ENCODE measurements at regions not wholly inside any gene's neighbourhood (a gene's known extent, or its start where the extent isn't known, plus 50 kb on each side); places are given as distances from the start of the nearest gene placed in this dataset.
"Not testable (repeated sequence)": the region's sequence is repeated elsewhere in the genome, so short reads cannot be mapped to it uniquely, and the experiment has no call there.

DNA sequence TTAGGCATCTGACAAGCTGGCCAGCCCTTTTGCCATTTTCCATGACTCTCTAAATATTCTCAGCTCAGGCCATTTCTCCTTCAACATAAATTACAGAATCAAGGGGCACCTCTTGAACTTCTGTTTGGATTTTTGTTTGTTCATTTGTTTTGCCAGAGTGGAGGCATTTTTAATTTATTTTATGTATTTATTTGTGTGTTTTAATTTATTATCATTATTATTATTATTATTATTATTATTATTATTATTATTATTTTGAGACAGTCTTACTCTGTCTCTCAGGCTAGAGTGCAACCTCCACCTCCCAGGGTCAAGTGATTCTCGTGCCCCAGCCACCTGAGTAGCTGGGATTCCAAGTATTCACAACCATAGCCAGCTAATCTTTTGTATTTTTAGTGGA lies 1578.0 kb downstream of the CDH8 start:
- Mint-ChIP-seq H3K4me3 (no peak overlapping the region), H3K4me1 (ENCODE audit: low read depth) (no peaks in the 10 kb centered on the region), H3K27ac (no peak overlapping the region), H3K36me3 (ENCODE audit: insufficient read depth in 2 of 2) (peaks cover 0 to 4% of the 10 kb centered on the region in 2 donors), H3K9me3 (peaks cover 3 to 9% of the 10 kb centered on the region in 2 donors), H3K27me3 (ENCODE audit: low read depth) (no peaks in the 10 kb centered on the region)
- DNase-seq, result no peak
- no peak for ATAC-seq (replicated peaks in 1 of 2)

DNA sequence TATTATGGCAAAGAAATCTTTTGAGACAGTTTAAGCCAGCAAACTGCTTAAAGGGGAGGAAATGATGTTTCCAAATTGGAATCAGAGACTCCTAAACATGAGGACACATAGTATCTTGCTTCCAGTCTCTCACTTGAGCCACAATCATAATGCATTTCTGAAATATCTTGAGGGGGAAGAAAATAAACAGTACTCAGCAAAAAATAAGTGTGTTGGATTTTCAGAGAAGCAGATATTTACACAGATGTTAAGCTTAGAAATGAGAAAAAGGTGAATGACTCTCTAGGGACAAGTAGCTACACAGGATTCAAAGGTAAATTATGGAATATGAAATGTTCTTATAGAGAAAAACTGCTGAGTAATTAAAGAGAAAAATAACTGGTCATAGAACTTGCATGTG lies 1583.6 kb downstream of the CDH8 start:
- H3K9me3 Mint-ChIP-seq, result peaks cover 5 to 12% of the 10 kb centered on the region in 2 donors
- H3K27ac Mint-ChIP-seq, result no peak overlapping the region
- H3K4me1 Mint-ChIP-seq (ENCODE audit: low read depth), result no peaks in the 10 kb centered on the region
- ATAC-seq (replicated peaks in 1 of 2) (no peak), DNase-seq (no peak)
- no peak overlapping the region for H3K4me3 Mint-ChIP-seq
- H3K36me3 Mint-ChIP-seq (ENCODE audit: insufficient read depth in 2 of 2), result no peaks in the 10 kb centered on the region
- no peaks in the 10 kb centered on the region for H3K27me3 Mint-ChIP-seq (ENCODE audit: low read depth)

DNA sequence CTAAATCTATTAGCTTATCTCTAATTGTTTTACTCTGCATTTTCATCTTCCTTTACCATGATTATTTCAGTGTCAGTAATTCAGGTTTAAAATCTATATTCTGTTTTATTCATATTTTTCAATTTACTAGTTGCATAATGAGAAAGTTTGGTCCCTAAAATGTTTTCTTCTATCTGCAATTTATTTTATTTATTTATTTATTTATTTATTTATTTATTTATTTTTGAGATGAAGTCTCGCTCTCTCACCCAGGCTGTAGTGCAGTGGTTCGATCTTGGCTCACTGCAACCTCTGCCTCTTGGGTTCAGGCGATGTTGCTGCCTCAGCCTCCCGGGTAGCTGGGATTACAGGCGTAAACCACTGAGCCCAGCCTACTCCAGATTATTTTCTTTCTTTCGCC lies 1597.3 kb downstream of the CDH8 start:
- H3K4me1 Mint-ChIP-seq (ENCODE audit: low read depth), result no peaks in the 10 kb centered on the region
- H3K27me3 Mint-ChIP-seq (ENCODE audit: low read depth), result no peaks in the 10 kb centered on the region
- H3K9me3 Mint-ChIP-seq, result peaks cover 8 to 9% of the 10 kb centered on the region in 2 donors
- DNase-seq (no peak), ATAC-seq (replicated peaks in 1 of 2) (no peak)
- no peak overlapping the region for H3K27ac Mint-ChIP-seq
- peaks cover 0 to 2% of the 10 kb centered on the region in 2 donors for H3K36me3 Mint-ChIP-seq (ENCODE audit: insufficient read depth in 2 of 2)
- H3K4me3 Mint-ChIP-seq, result no peak overlapping the region

DNA sequence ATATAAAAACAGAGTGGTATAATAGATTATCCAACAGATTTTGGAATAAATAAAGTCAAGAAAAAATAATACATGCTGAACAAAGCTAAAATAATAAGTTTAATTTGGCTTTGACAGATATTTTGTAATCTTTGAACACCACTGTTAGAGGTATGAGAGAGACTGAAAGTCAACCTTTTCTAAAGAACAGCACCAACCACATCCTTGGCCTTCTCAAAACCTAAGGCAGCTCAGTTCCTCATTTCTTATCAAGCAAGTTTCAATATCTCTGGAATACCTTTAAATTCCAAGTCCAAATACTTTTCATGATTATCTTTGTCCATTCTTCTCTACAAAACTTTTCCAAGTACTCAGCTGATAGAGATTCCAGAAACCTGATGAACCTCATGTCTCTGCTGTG lies 1603.8 kb downstream of the CDH8 start:
- DNase-seq (no peak), ATAC-seq (replicated peaks in 1 of 2) (no peak)
- peaks cover 11 to 18% of the 10 kb centered on the region in 2 donors for H3K9me3 Mint-ChIP-seq
- H3K4me3 Mint-ChIP-seq, result no peak overlapping the region
- no peaks in the 10 kb centered on the region for H3K27me3 Mint-ChIP-seq (ENCODE audit: low read depth)
- no peaks in the 10 kb centered on the region for H3K36me3 Mint-ChIP-seq (ENCODE audit: insufficient read depth in 2 of 2)
- no peaks in the 10 kb centered on the region for H3K4me1 Mint-ChIP-seq (ENCODE audit: low read depth)
- no peak overlapping the region for H3K27ac Mint-ChIP-seq

DNA sequence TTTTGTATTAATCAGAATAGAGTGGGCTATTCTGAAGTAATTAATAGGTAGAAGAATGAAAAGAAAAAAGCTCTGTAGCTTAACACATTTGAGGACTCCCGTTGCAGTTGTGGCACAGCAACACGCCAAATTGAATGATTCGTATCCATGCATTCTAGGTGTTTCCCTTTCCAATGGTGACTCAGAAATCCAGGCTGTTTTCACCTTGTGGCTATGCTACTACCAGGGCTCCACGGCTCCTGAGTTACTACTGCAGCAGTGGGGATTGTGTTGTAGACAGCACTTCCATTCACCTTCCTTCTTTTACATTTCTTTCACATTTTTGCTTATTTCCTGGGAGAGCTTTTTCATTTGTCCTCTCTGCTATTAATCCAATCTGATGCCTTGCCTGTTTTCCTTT lies 1616.4 kb downstream of the CDH8 start:
- Mint-ChIP-seq H3K9me3 (peaks cover 2 to 5% of the 10 kb centered on the region in 2 donors), H3K36me3 (ENCODE audit: insufficient read depth in 2 of 2) (peaks cover 0 to 3% of the 10 kb centered on the region in 2 donors), H3K27me3 (ENCODE audit: low read depth) (no peaks in the 10 kb centered on the region), H3K4me1 (ENCODE audit: low read depth) (no peaks in the 10 kb centered on the region), H3K4me3 (no peak overlapping the region), H3K27ac (no peak overlapping the region)
- ATAC-seq (replicated peaks in 1 of 2) (no peak), DNase-seq (no peak)

DNA sequence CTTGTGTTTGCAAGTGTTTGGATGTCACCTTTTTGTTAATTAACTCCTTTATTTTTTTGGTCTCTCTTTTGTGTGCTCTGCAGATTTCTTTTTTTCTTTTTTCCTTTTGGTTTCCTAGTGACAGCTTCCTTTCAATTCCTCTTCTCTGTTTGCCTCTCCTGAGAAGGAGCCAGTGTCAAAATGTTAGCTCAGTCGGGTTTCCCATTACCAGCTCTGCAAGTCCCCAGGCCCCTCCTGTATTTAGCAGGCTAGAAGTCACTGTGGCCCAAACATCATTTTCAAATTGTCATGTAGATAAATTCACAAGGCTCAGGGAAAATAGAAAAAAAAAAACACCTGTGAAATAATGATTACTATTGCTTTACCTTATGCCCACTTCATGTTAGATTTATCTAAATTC lies 1621.6 kb downstream of the CDH8 start:
- no peaks in the 10 kb centered on the region for H3K4me1 Mint-ChIP-seq (ENCODE audit: low read depth)
- no peak overlapping the region for H3K27ac Mint-ChIP-seq
- H3K36me3 Mint-ChIP-seq (ENCODE audit: insufficient read depth in 2 of 2), result peaks cover 0 to 4% of the 10 kb centered on the region in 2 donors
- H3K4me3 Mint-ChIP-seq, result no peak overlapping the region
- H3K27me3 Mint-ChIP-seq (ENCODE audit: low read depth), result no peaks in the 10 kb centered on the region
- ATAC-seq (replicated peaks in 1 of 2) (no peak), DNase-seq (no peak)
- H3K9me3 Mint-ChIP-seq, result peaks cover 6 to 9% of the 10 kb centered on the region in 2 donors

DNA sequence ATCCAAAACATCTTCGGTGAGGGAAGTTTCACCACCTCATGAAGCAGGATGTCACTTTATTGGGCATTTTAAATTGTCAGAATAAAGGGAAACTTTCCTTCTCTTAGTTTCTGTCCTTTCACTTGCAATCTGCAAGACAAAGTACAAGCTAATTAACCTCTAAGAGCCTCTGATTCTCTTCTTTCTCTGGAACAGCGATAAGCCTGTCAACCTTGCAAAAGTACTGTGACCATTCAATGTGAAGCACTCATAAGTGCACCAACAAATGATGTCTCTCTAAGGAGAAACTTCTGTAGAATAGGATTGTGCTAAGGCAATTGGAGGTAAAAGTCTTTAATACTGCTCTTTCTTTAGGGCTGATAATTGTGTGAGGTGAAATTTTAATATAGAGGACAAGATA lies 1622.3 kb downstream of the CDH8 start:
- Mint-ChIP-seq H3K27me3 (ENCODE audit: low read depth) (no peaks in the 10 kb centered on the region), H3K9me3 (peaks cover 6 to 12% of the 10 kb centered on the region in 2 donors), H3K27ac (no peak overlapping the region), H3K4me1 (ENCODE audit: low read depth) (no peaks in the 10 kb centered on the region), H3K36me3 (ENCODE audit: insufficient read depth in 2 of 2) (peaks cover 0 to 4% of the 10 kb centered on the region in 2 donors), H3K4me3 (no peak overlapping the region)
- no peak for DNase-seq
- ATAC-seq (replicated peaks in 1 of 2), result no peak

DNA sequence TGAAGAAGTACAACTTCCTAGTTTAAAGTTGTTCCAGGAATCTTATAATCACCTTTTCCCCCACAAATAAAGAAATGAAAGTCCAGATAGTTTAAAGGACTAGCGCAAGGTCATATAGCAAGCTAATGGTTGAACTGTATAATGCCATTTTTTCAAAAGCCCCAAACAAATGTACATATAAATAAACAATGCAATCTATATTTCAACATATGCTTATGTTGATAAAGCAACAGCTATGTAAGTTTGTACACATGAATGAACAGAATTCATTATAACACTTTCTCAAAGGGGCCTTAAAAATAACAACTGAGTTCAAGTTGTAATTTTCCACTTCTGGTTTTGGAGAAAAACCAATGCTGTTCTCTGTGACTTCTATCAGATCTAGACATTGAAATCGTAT lies 1628.6 kb downstream of the CDH8 start:
- H3K27me3 Mint-ChIP-seq (ENCODE audit: low read depth), result no peaks in the 10 kb centered on the region
- peaks cover 2% of the 10 kb centered on the region in 2 donors for H3K36me3 Mint-ChIP-seq (ENCODE audit: insufficient read depth in 2 of 2)
- H3K27ac Mint-ChIP-seq, result no peak overlapping the region
- peaks cover 13 to 19% of the 10 kb centered on the region in 2 donors for H3K9me3 Mint-ChIP-seq
- H3K4me3 Mint-ChIP-seq, result no peak overlapping the region
- no peak for ATAC-seq (replicated peaks in 1 of 2)
- no peak for DNase-seq
- H3K4me1 Mint-ChIP-seq (ENCODE audit: low read depth), result no peaks in the 10 kb centered on the region

DNA sequence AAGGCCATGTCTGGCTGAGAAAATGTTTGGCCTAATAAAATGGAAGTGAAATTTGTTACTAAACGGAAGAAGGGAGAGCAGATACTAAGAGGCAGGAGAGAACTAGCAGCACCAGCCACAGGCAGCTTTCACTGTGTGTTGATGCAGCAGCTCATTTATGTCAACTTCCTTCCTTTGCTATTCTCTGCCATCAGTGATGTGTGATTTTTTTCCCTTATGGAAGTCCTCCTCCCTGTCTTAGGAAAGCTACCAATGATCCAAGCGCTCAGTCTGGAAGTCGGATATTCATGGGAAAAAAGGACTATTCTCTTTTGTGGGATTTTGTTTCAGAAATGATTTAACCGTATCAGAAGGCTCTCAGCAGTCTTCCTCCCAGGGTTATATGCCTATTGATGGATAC lies 1629.2 kb downstream of the CDH8 start:
- Mint-ChIP-seq H3K27me3 (ENCODE audit: low read depth) (no peaks in the 10 kb centered on the region), H3K4me1 (ENCODE audit: low read depth) (no peaks in the 10 kb centered on the region), H3K27ac (no peak overlapping the region), H3K4me3 (no peak overlapping the region), H3K9me3 (peaks cover 8 to 17% of the 10 kb centered on the region in 2 donors), H3K36me3 (ENCODE audit: insufficient read depth in 2 of 2) (peaks cover 0 to 2% of the 10 kb centered on the region in 2 donors)
- ATAC-seq (replicated peaks in 1 of 2) (no peak), DNase-seq (no peak)

DNA sequence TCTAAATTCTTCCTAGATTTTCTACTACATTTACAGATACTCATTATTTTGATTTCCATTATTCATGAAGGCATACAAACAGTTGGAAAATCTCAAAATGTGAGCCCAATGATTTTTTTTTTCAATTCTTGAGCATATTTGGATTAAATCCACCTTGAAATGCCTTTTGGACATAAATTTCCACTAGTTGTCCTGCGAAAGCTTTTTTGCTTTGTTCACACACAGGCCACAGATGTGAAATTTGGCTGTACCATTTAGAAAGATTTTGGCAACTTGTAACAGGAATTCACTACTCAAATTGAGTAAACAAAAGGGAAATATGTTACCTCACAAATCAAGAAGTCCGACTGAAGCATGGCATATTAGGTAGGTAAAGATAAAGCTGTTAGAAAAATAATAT lies 1631.0 kb downstream of the CDH8 start:
- H3K9me3 Mint-ChIP-seq, result peaks cover 9 to 14% of the 10 kb centered on the region in 2 donors
- no peaks in the 10 kb centered on the region for H3K4me1 Mint-ChIP-seq (ENCODE audit: low read depth)
- H3K4me3 Mint-ChIP-seq, result no peak overlapping the region
- no peak overlapping the region for H3K27ac Mint-ChIP-seq
- H3K36me3 Mint-ChIP-seq (ENCODE audit: insufficient read depth in 2 of 2), result peaks cover 0 to 2% of the 10 kb centered on the region in 2 donors
- no peak for DNase-seq
- H3K27me3 Mint-ChIP-seq (ENCODE audit: low read depth), result no peaks in the 10 kb centered on the region
- ATAC-seq (replicated peaks in 1 of 2), result no peak

DNA sequence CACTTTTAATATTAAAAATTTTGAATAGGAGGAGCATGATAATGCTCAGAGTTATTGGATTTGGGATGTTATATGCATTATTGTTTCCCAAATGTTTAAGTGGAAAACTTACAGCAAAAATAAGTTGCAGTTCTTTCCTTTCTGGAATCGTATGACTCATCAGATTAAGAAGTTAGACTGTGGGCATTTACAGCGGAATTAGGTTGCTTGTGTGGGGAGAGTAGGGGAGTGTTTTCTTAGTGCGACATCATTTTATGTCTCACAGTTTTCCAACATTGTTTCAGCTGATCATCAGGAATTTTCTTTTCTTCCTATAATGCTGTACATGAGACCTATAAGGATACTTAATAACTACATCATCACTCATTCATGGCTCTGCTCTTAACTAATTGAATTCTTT lies 1631.8 kb downstream of the CDH8 start:
- H3K4me1 Mint-ChIP-seq (ENCODE audit: low read depth), result no peaks in the 10 kb centered on the region
- peaks cover 9 to 14% of the 10 kb centered on the region in 2 donors for H3K9me3 Mint-ChIP-seq
- H3K4me3 Mint-ChIP-seq, result no peak overlapping the region
- H3K27ac Mint-ChIP-seq, result no peak overlapping the region
- peaks cover 0 to 2% of the 10 kb centered on the region in 2 donors for H3K36me3 Mint-ChIP-seq (ENCODE audit: insufficient read depth in 2 of 2)
- no peak for DNase-seq
- ATAC-seq (replicated peaks in 1 of 2), result no peak
- no peaks in the 10 kb centered on the region for H3K27me3 Mint-ChIP-seq (ENCODE audit: low read depth)

DNA sequence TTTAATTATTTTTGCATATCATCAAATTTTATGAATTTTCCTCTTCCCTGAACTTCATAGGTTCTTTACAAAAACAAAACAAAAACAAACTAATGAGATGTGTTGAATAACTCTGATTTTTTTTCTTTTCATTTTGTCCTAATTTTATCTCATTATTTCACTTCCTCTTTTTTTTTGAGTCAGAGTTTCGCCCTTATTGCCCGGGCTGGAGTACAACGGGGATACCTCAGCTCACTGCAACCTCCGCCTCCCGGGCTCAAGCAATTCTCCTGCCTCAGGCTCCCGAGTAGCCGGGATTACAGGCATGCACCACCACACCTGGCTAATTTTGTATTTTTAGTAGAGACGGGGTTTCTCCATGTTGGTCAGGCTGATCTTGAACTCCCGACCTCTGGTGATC lies 1633.3 kb downstream of the CDH8 start:
- H3K27me3 Mint-ChIP-seq (ENCODE audit: low read depth); H3K4me1 Mint-ChIP-seq (ENCODE audit: low read depth); H3K9me3 Mint-ChIP-seq; DNase-seq; ATAC-seq (replicated peaks in 1 of 2); H3K36me3 Mint-ChIP-seq (ENCODE audit: insufficient read depth in 2 of 2); H3K4me3 Mint-ChIP-seq; H3K27ac Mint-ChIP-seq: not testable (repeated sequence)

DNA sequence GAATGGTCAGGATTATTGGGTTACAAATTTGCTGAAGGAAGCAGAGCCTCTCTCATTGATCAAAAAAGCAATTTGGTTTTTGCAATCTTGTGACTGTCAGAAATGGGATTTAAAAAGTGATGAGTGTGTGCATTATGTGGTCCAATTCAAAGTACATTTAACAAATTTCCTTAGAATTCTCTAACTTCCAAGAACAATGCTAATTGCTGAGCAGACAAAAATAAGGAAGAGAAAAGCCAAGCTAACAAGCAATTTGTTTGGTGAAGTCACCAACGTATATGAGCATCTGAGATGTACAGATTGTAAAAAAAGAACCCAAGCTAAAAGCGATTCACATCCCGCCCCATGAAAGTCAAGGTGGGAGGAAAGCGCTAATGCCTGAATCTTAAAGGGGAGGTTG lies 1643.9 kb downstream of the CDH8 start:
- no peak for ATAC-seq (replicated peaks in 1 of 2)
- no peak for DNase-seq

DNA sequence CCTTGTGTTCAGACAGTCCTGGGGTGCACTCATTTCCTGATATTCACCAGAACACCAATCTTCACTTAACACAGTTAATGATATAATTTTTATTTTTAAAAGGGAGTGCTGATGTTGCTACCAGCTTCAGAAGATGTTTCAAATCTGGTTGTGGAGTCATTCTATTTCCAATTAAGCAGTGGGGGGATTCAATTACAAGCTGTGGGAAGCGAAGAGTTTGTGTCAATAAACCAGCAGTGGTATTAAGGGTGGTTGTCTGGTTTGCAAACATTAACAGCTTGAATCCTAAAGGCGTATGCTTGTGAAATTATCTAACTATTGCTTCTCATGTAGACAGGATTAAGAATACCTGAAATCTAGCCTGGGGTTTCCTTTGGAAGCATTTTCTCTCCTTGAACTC lies 1637.5 kb upstream of the GOT2 start:
- no peaks in the 10 kb centered on the region for H3K27me3 Mint-ChIP-seq (ENCODE audit: low read depth)
- H3K4me3 Mint-ChIP-seq, result no peak overlapping the region
- no peaks in the 10 kb centered on the region for H3K36me3 Mint-ChIP-seq (ENCODE audit: insufficient read depth in 2 of 2)
- peaks cover 12 to 25% of the 10 kb centered on the region in 2 donors for H3K9me3 Mint-ChIP-seq
- H3K27ac Mint-ChIP-seq, result no peak overlapping the region
- H3K4me1 Mint-ChIP-seq (ENCODE audit: low read depth), result no peaks in the 10 kb centered on the region
- ATAC-seq (replicated peaks in 1 of 2) (no peak), DNase-seq (no peak)

More for the DNA sequence above, 1643.9 kb downstream of the CDH8 start:
- H3K27me3 Mint-ChIP-seq (ENCODE audit: low read depth), result no peaks in the 10 kb centered on the region
- H3K4me1 Mint-ChIP-seq (ENCODE audit: low read depth), result no peaks in the 10 kb centered on the region
- H3K36me3 Mint-ChIP-seq (ENCODE audit: insufficient read depth in 2 of 2), result peaks cover 0 to 5% of the 10 kb centered on the region in 2 donors
- no peak overlapping the region for H3K27ac Mint-ChIP-seq
- peaks cover 8 to 9% of the 10 kb centered on the region in 2 donors for H3K9me3 Mint-ChIP-seq
- no peak overlapping the region for H3K4me3 Mint-ChIP-seq

All from activated T-cell treated with anti-CD3 and anti-CD28 coated beads, Interleukin-2, amount 50 U/mL, for 72 hours (primary cell).